Thyroid gland (tissue), 4 donors: ENCODE measurements at regions not wholly inside any gene's neighbourhood (a gene's known extent, or its start where the extent isn't known, plus 50 kb on each side); places are given as distances from the start of the nearest gene placed in this dataset.

Experiments
- POLR2A ChIP-seq, 2 donors: fragments of 450-650 bp; IDR thresholded peaks; one replicate each; pipeline ENCODE4 v1.6.1; 2017; ENCODE audit warnings: antibody characterized with exemption in 2 of 2, mild to moderate bottlenecking in 2 of 2, moderate library complexity in 1 of 2
- TF ChIP-seq, protein P1 (sequence below), 6 experiments: fragments of 200-600 bp in 3 of 6; fragments of 450-650 bp in 3 of 6; sonication (generic) in 3 of 6; IDR thresholded peaks; one replicate each; pipeline ENCODE4 v1.5.1; 2016 to 2019; ENCODE audit warnings: antibody characterized with exemption in 6 of 6, mild to moderate bottlenecking in 2 of 6, inconsistent platforms in 1 of 6, moderate library complexity in 1 of 6

GRCh38 chr2:105595536-105595935 lies 149.2 kb upstream of the NCK2 start:
- no peak for TF ChIP-seq POLR2A (IDR thresholded peaks at IDR 0.05)
- TF ChIP-seq, protein P1, sequence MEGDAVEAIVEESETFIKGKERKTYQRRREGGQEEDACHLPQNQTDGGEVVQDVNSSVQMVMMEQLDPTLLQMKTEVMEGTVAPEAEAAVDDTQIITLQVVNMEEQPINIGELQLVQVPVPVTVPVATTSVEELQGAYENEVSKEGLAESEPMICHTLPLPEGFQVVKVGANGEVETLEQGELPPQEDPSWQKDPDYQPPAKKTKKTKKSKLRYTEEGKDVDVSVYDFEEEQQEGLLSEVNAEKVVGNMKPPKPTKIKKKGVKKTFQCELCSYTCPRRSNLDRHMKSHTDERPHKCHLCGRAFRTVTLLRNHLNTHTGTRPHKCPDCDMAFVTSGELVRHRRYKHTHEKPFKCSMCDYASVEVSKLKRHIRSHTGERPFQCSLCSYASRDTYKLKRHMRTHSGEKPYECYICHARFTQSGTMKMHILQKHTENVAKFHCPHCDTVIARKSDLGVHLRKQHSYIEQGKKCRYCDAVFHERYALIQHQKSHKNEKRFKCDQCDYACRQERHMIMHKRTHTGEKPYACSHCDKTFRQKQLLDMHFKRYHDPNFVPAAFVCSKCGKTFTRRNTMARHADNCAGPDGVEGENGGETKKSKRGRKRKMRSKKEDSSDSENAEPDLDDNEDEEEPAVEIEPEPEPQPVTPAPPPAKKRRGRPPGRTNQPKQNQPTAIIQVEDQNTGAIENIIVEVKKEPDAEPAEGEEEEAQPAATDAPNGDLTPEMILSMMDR (IDR thresholded peaks at IDR 0.05) = no peak
